ENCODE measurements at regions not wholly inside any gene's neighbourhood (a gene's known extent, or its start where the extent isn't known, plus 50 kb on each side); places are given as distances from the start of the nearest gene placed in this dataset.

- TF ChIP-seq CTCF (IDR thresholded peaks at IDR 0.05) = no peak
- TF ChIP-seq POLR2A (IDR thresholded peaks at IDR 0.05) = no peak
These were observed 559.7 kb upstream of the MGMT start for GRCh38 chr10:128907155-128907941.

Data from lower leg skin (tissue), 3 donors.